ENCODE measurements at regions not wholly inside any gene's neighbourhood (a gene's known extent, or its start where the extent isn't known, plus 50 kb on each side); places are given as distances from the start of the nearest gene placed in this dataset.

DNA sequence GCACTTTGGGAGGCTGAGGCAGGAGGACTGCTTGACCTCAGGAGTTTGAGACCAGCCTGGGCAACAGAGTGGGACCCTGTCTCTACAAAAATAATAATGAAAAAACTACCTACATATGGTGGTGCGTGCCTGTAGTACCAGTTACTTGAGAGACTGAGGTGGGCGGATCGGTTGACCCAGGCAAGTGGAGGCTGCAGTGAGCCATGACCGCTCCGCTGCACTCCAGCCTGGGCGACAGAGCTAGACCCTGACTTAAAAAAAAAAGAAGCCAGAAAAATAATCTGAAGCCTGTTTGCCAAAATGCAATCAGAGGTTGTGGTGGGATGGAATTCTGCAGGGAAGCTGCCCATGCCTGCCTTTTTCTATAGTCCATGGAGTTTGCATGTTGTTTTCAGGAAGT lies 50.4 kb upstream of the GGTA1 start:
- TF ChIP-seq, protein P1, sequence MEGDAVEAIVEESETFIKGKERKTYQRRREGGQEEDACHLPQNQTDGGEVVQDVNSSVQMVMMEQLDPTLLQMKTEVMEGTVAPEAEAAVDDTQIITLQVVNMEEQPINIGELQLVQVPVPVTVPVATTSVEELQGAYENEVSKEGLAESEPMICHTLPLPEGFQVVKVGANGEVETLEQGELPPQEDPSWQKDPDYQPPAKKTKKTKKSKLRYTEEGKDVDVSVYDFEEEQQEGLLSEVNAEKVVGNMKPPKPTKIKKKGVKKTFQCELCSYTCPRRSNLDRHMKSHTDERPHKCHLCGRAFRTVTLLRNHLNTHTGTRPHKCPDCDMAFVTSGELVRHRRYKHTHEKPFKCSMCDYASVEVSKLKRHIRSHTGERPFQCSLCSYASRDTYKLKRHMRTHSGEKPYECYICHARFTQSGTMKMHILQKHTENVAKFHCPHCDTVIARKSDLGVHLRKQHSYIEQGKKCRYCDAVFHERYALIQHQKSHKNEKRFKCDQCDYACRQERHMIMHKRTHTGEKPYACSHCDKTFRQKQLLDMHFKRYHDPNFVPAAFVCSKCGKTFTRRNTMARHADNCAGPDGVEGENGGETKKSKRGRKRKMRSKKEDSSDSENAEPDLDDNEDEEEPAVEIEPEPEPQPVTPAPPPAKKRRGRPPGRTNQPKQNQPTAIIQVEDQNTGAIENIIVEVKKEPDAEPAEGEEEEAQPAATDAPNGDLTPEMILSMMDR (IDR thresholded peaks at IDR 0.05), result no peak
- no peak for TF ChIP-seq POLR2A (IDR thresholded peaks at IDR 0.05)
